Endodermal cell (in vitro differentiated cells): ENCODE measurements at regions not wholly inside any gene's neighbourhood (a gene's known extent, or its start where the extent isn't known, plus 50 kb on each side); places are given as distances from the start of the nearest gene placed in this dataset.

Experiments
- DNase-seq: peaks from one replicate; pipeline ENCODE4 v3.0.0-alpha.2; 2017
- H3K27ac ChIP-seq: 2 replicates; pipeline ENCODE4 v1.5.1; 2013; ENCODE audit warnings: mild to moderate bottlenecking, low read depth, low read length, moderate library complexity
- H3K27me3 ChIP-seq: 2 replicates; pipeline ENCODE4 v1.6.1; 2013; ENCODE audit warnings: mild to moderate bottlenecking, low read length, moderate library complexity; ENCODE audit not compliant: insufficient read depth, control insufficient read depth, poor library complexity, severe bottlenecking
- H3K36me3 ChIP-seq: 2 replicates; pipeline ENCODE4 v1.7.0; 2013; ENCODE audit warnings: mild to moderate bottlenecking, low read length, moderate library complexity; ENCODE audit not compliant: control insufficient read depth, insufficient read depth
- H3K4me1 ChIP-seq: one replicate; pipeline ENCODE4 v1.7.0; 2013; ENCODE audit warnings: low read length; ENCODE audit not compliant: control insufficient read depth, insufficient read depth
- H3K4me3 ChIP-seq: 2 replicates; pipeline ENCODE4 v1.5.1; 2013; ENCODE audit warnings: mild to moderate bottlenecking, low read length, moderate library complexity
- H3K9ac ChIP-seq: 2 replicates; pipeline ENCODE4 v1.6.1; 2013; ENCODE audit warnings: mild to moderate bottlenecking, low read length, moderate library complexity; ENCODE audit not compliant: poor library complexity, severe bottlenecking; ENCODE audit errors: extremely low read depth
- H3K9me3 ChIP-seq: 2 replicates; pipeline ENCODE4 v1.6.1; 2013; ENCODE audit warnings: mild to moderate bottlenecking, low read length, moderate library complexity; ENCODE audit not compliant: control insufficient read depth
- H3K27ac Mint-ChIP-seq: 2 replicates; pipeline ENCODE4 v1.8.0; 2020; ENCODE audit warnings: mixed read lengths
- H3K27me3 Mint-ChIP-seq: 2 replicates; pipeline ENCODE4 v1.8.0; 2021; ENCODE audit warnings: mild to moderate bottlenecking, mixed read lengths; ENCODE audit not compliant: insufficient read depth
- H3K36me3 Mint-ChIP-seq: 2 replicates; pipeline ENCODE4 v1.8.0; 2020; ENCODE audit warnings: low read depth, mixed read lengths
- H3K4me1 Mint-ChIP-seq: 2 replicates; pipeline ENCODE4 v1.8.0; 2020; ENCODE audit warnings: mixed read lengths
- H3K4me3 Mint-ChIP-seq: 2 replicates; pipeline ENCODE4 v1.8.0; 2020; ENCODE audit warnings: mild to moderate bottlenecking, moderate library complexity, mixed read lengths
- H3K9me3 Mint-ChIP-seq: 2 replicates; pipeline ENCODE4 v1.8.0; 2020; ENCODE audit warnings: mild to moderate bottlenecking, mixed read lengths
- WGBS, 2 experiments: methylation state at CpG; one replicate each; pipeline versions ENCODE4 v1.1.5 to v1.1.7; 2013; ENCODE audit warnings: missing lambda C conversion rate in 2 of 2, mixed read lengths in 1 of 2; ENCODE audit not compliant: insufficient coverage in 1 of 2, insufficient read length in 1 of 2; 5-methylcytosine and 5-hydroxymethylcytosine counted together
- TF ChIP-seq, protein P1 (sequence below): fragments of 200-600 bp; sonication (generic); conservative IDR thresholded peaks from 2 replicates; pipeline ENCODE4 v1.5.0; 2021; ENCODE audit warnings: antibody characterized with exemption, mild to moderate bottlenecking

- no peaks in the 10 kb centered on the region for H3K4me1 ChIP-seq
- no peaks in the 10 kb centered on the region for H3K4me1 Mint-ChIP-seq
- H3K9me3 Mint-ChIP-seq, result no peaks in the 10 kb centered on the region
- H3K9ac ChIP-seq, result no peak overlapping the region
- H3K27me3 Mint-ChIP-seq, result no peaks in the 10 kb centered on the region
- H3K9me3 ChIP-seq, result no peaks in the 10 kb centered on the region
- H3K36me3 ChIP-seq, result no peaks in the 10 kb centered on the region
- DNase-seq, result no peak
- no peak overlapping the region for H3K27ac ChIP-seq
- TF ChIP-seq, protein P1, sequence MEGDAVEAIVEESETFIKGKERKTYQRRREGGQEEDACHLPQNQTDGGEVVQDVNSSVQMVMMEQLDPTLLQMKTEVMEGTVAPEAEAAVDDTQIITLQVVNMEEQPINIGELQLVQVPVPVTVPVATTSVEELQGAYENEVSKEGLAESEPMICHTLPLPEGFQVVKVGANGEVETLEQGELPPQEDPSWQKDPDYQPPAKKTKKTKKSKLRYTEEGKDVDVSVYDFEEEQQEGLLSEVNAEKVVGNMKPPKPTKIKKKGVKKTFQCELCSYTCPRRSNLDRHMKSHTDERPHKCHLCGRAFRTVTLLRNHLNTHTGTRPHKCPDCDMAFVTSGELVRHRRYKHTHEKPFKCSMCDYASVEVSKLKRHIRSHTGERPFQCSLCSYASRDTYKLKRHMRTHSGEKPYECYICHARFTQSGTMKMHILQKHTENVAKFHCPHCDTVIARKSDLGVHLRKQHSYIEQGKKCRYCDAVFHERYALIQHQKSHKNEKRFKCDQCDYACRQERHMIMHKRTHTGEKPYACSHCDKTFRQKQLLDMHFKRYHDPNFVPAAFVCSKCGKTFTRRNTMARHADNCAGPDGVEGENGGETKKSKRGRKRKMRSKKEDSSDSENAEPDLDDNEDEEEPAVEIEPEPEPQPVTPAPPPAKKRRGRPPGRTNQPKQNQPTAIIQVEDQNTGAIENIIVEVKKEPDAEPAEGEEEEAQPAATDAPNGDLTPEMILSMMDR, result no peak
- H3K36me3 Mint-ChIP-seq, result no peaks in the 10 kb centered on the region
- no peak overlapping the region for H3K27ac Mint-ChIP-seq
- H3K27me3 ChIP-seq, result no peaks in the 10 kb centered on the region
- H3K4me3 ChIP-seq, result no peak overlapping the region
- no peak overlapping the region for H3K4me3 Mint-ChIP-seq
Observed at GRCh38 chr7:131174855-131175254, 152.8 kb upstream of the MKLN1 start.

GRCh38 chr7:131182446-131183058 is 145.1 kb upstream of the MKLN1 start:
- Mint-ChIP-seq H3K9me3 (no peaks in the 10 kb centered on the region), H3K4me3 (no peak overlapping the region), H3K36me3 (no peaks in the 10 kb centered on the region), H3K27me3 (no peaks in the 10 kb centered on the region), H3K27ac (no peak overlapping the region), H3K4me1 (peaks cover 8% of the 10 kb centered on the region)
- Histone ChIP-seq H3K4me1 (no peaks in the 10 kb centered on the region), H3K27ac (no peak overlapping the region), H3K27me3 (no peaks in the 10 kb centered on the region), H3K4me3 (no peak overlapping the region), H3K9me3 (no peaks in the 10 kb centered on the region), H3K9ac (no peak overlapping the region), H3K36me3 (no peaks in the 10 kb centered on the region)
- WGBS, 2 experiments, result 88 to 97% methylated on average over 1 to 2 of the region's 2 CpGs
- TF ChIP-seq, protein P1, result no peak
- DNase-seq, result no peak

DNA sequence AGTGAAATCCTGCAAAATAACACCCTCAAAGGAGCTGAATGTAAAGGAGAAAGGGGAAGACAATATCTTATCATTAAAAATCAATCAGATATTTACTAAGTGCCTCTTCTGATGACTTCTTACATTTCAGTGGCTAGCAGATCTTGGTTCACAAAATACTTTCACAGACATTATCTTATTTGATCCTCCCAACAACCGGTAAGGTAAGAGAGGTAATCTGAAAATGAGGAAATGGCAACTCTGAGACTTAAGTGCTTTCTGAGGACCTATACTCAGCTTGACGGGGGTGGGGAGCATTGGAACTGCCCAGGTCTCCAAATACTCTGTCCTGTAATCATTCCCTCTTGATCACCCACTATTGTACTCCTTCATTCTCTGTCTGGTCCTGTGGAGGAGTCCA is 144.6 kb upstream of the MKLN1 start:
- Histone ChIP-seq H3K4me1 (no peaks in the 10 kb centered on the region), H3K27ac (no peak overlapping the region), H3K4me3 (no peak overlapping the region), H3K9ac (no peak overlapping the region), H3K36me3 (no peaks in the 10 kb centered on the region), H3K9me3 (no peaks in the 10 kb centered on the region), H3K27me3 (no peaks in the 10 kb centered on the region)
- Mint-ChIP-seq H3K36me3 (no peaks in the 10 kb centered on the region), H3K27me3 (no peaks in the 10 kb centered on the region), H3K4me1 (peaks cover 8% of the 10 kb centered on the region), H3K9me3 (no peaks in the 10 kb centered on the region), H3K4me3 (no peak overlapping the region), H3K27ac (no peak overlapping the region)
- DNase-seq, result no peak
- TF ChIP-seq, protein P1, result no peak
- 92 to 94% methylated on average over 2 of the region's 2 CpGs for WGBS, 2 experiments
